ENCODE measurements at regions not wholly inside any gene's neighbourhood (a gene's known extent, or its start where the extent isn't known, plus 50 kb on each side); places are given as distances from the start of the nearest gene placed in this dataset.

DNA sequence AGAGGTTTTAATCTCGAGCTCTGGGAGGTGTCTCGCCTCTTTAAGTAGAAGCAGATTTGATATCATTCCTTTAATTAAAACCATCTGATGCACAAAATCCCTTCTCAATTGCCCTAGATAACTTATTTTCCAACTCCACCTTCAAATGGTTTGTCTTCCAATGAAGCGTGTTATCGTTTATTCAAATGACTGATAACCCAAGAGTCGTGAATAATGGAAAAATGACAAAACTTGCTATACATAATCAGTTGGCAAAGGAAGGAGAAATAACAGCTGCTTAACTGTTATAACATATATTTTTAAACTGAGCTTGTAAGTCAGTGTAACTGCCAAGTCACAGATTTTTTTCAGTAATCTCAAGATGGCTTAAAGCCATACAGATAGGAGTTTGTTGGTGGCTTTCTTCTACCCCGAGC lies 144.6 kb downstream of the QPCT start (continued):
- TF ChIP-seq ZBTB33 (CRISPR knock-in tag; IDR thresholded peaks at IDR 0.05) (no peak), FOXJ2 (tag; IDR thresholded peaks at IDR 0.05) (no peak), ARNT (IDR thresholded peaks at IDR 0.05) (no peak), HMGN3 (IDR thresholded peaks at IDR 0.05; ENCODE audit: borderline replicate concordance, extremely low read depth, insufficient read length, low read depth, low read length) (no peak), OTX1 (CRISPR knock-in tag; IDR thresholded peaks at IDR 0.05) (no peak), MEF2A (IDR thresholded peaks at IDR 0.05; ENCODE audit: control insufficient read depth, low read depth, low read length) (no peak)

- Histone ChIP-seq H3K9me3 (replicated peaks; ENCODE audit: control insufficient read depth, insufficient read depth, low read depth, low read length) (no peaks in the 10 kb centered on the region), H3K4me2 (ENCODE audit: insufficient read depth, low read length) (no peak overlapping the region), H3K27ac (ENCODE audit: extremely low read depth, low read depth, low read length) (no peak overlapping the region), H3K4me3 (no peak overlapping the region), H3K79me2 (ENCODE audit: control insufficient read depth, insufficient read depth, low read length) (no peaks in the 10 kb centered on the region), H3K4me1 (replicated peaks in 1 of 2; ENCODE audit: control insufficient read depth in 2 of 2, insufficient read depth in 2 of 2, low read length in 2 of 2) (no peaks in the 10 kb centered on the region), H4K20me1 (replicated peaks; ENCODE audit: control insufficient read depth, insufficient read depth, low read length) (no peaks in the 10 kb centered on the region), H3K9me1 (ENCODE audit: control insufficient read depth, insufficient read depth, low read length) (no peaks in the 10 kb centered on the region), H3K27me3 (ENCODE audit: control insufficient read depth in 2 of 2, insufficient read depth in 2 of 2, low read length in 2 of 2) (no peaks in the 10 kb centered on the region), H3K9ac (ENCODE audit: insufficient read depth in 1 of 2, low read depth in 2 of 2, low read length in 2 of 2) (no peak overlapping the region), H3K36me3 (ENCODE audit: control insufficient read depth, insufficient read depth, low read length) (no peaks in the 10 kb centered on the region), H2AFZ (ENCODE audit: low read depth, low read length) (no peak overlapping the region)
- FAIRE-seq, result no peak
- BruUV-seq (replicated peaks), result no TSS peak
- WGBS (ENCODE audit: insufficient coverage, low coverage, missing lambda C conversion rate), result 0% methylated on average over 1 of the region's 1 CpG
- POLR2A ChIA-PET, result interaction anchor here (0.5 to 1.1 kb wide), 2 partner anchors 9 to 606 kb away, joined by 3 to 4 read pairs; no protein-coding TSS in a partner anchor
- no peak for ATAC-seq
- in situ Hi-C loops (cut with MboI), result no loop called here
- CTCF ChIA-PET (ENCODE audit: low intra/inter-chr PET ratio), result no interaction called here
- no peak for DNase-seq (ENCODE audit: extremely low read depth in 1 of 4, low spot score in 3 of 4)
- intact Hi-C loops (cut with micrococcal nuclease), result no loop called here
- TF ChIP-seq ZBTB11 (CRISPR knock-in tag; IDR thresholded peaks at IDR 0.05) (no peak), SAFB (IDR thresholded peaks at IDR 0.05; ENCODE audit: borderline replicate concordance, low read depth, low read length) (no peak), ZNF217 (CRISPR knock-in tag; IDR thresholded peaks at IDR 0.05) (no peak), MLLT1 (IDR thresholded peaks at IDR 0.05) (no peak), CHD2 (IDR thresholded peaks at IDR 0.05; ENCODE audit: low read depth, low read length) (no peak), USF2 (CRISPR knock-in tag; IDR thresholded peaks at IDR 0.05) (no peak), DLX4 (CRISPR knock-in tag; IDR thresholded peaks at IDR 0.05) (no peak)
These were observed 145.1 kb downstream of the QPCT start for GRCh38 chr2:37489536-37489935.

All from K562 (cell line).